Astrocyte (in vitro differentiated cells and primary cell): ENCODE measurements at regions not wholly inside any gene's neighbourhood (a gene's known extent, or its start where the extent isn't known, plus 50 kb on each side); places are given as distances from the start of the nearest gene placed in this dataset.

Experiments used
- DNase-seq: peaks from one replicate; pipeline ENCODE4 v3.0.0-alpha.2; 2010; ENCODE audit warnings: low read depth
- FAIRE-seq: peaks from 2 replicates; lab custom pipeline; 2011; peaks lifted over from hg19 to GRCh38; lab: Jason Lieb, UNC
- H2AFZ ChIP-seq: 2 replicates; pipeline ENCODE4 v1.6.0; 2012; ENCODE audit warnings: low read depth, low read length, inconsistent platforms
- H3K27ac ChIP-seq: 2 replicates; pipeline ENCODE4 v1.5.1; 2011; ENCODE audit warnings: low read depth, low read length, inconsistent platforms
- H3K27me3 ChIP-seq: 2 replicates; pipeline ENCODE4 v1.6.0; 2011; ENCODE audit warnings: low read length, inconsistent platforms; ENCODE audit not compliant: insufficient read depth
- H3K36me3 ChIP-seq: 2 replicates; pipeline ENCODE4 v1.5.1; 2011; ENCODE audit warnings: low read length, inconsistent platforms; ENCODE audit not compliant: insufficient read depth
- H3K4me1 ChIP-seq: 2 replicates; pipeline ENCODE4 v1.5.1; 2011; ENCODE audit warnings: low read length, inconsistent platforms; ENCODE audit not compliant: insufficient read depth
- H3K4me2 ChIP-seq: 2 replicates; pipeline ENCODE4 v1.6.0; 2012; ENCODE audit warnings: low read length, inconsistent platforms
- H3K4me3 ChIP-seq: 2 replicates; pipeline ENCODE4 v1.5.1; 2011; ENCODE audit warnings: low read depth, mild to moderate bottlenecking, low read length, inconsistent platforms; ENCODE audit not compliant: insufficient read depth
- H3K79me2 ChIP-seq: 2 replicates; pipeline ENCODE4 v1.6.0; 2012; ENCODE audit warnings: mild to moderate bottlenecking, low read length, inconsistent platforms; ENCODE audit not compliant: insufficient read depth
- H3K9ac ChIP-seq: 2 replicates; pipeline ENCODE4 v1.6.0; 2012; ENCODE audit warnings: mild to moderate bottlenecking, low read length, inconsistent platforms
- H3K9me3 ChIP-seq: 2 replicates; pipeline ENCODE4 v1.5.1; 2012; ENCODE audit warnings: low read depth, mild to moderate bottlenecking, low read length, inconsistent platforms; ENCODE audit not compliant: insufficient read depth
- H4K20me1 ChIP-seq: 2 replicates; pipeline ENCODE4 v1.6.0; 2012; ENCODE audit warnings: low read length, inconsistent platforms; ENCODE audit not compliant: insufficient read depth
- H3K27ac Mint-ChIP-seq: one replicate; pipeline ENCODE4 v1.8.0; 2021; ENCODE audit warnings: mild to moderate bottlenecking, mixed read lengths; ENCODE audit not compliant: unreplicated experiment
- H3K27me3 Mint-ChIP-seq: one replicate; pipeline ENCODE4 v1.8.0; 2021; ENCODE audit warnings: low read depth, mixed read lengths; ENCODE audit not compliant: unreplicated experiment
- H3K36me3 Mint-ChIP-seq: one replicate; pipeline ENCODE4 v1.8.0; 2021; ENCODE audit warnings: low read depth, mixed read lengths; ENCODE audit not compliant: unreplicated experiment
- H3K4me1 Mint-ChIP-seq: one replicate; pipeline ENCODE4 v1.8.0; 2021; ENCODE audit warnings: low read depth, mixed read lengths; ENCODE audit not compliant: unreplicated experiment
- H3K4me3 Mint-ChIP-seq: one replicate; pipeline ENCODE4 v1.8.0; 2021; ENCODE audit warnings: mild to moderate bottlenecking, moderate library complexity, mixed read lengths; ENCODE audit not compliant: unreplicated experiment
- H3K9me3 Mint-ChIP-seq: one replicate; pipeline ENCODE4 v1.8.0; 2021; ENCODE audit warnings: mild to moderate bottlenecking, mixed read lengths; ENCODE audit not compliant: unreplicated experiment
- EZH2 ChIP-seq: IDR thresholded peaks from 2 replicates; pipeline ENCODE4 v1.6.1; 2012; ENCODE audit warnings: mild to moderate bottlenecking, low read length, inconsistent platforms; ENCODE audit not compliant: insufficient read depth
- TF ChIP-seq, protein P1 (sequence below): IDR thresholded peaks from 2 replicates; pipeline ENCODE4 v1.5.1; 2011; ENCODE audit warnings: low read depth, mild to moderate bottlenecking, inconsistent platforms, low read length, moderate library complexity; ENCODE audit not compliant: insufficient read depth

DNA sequence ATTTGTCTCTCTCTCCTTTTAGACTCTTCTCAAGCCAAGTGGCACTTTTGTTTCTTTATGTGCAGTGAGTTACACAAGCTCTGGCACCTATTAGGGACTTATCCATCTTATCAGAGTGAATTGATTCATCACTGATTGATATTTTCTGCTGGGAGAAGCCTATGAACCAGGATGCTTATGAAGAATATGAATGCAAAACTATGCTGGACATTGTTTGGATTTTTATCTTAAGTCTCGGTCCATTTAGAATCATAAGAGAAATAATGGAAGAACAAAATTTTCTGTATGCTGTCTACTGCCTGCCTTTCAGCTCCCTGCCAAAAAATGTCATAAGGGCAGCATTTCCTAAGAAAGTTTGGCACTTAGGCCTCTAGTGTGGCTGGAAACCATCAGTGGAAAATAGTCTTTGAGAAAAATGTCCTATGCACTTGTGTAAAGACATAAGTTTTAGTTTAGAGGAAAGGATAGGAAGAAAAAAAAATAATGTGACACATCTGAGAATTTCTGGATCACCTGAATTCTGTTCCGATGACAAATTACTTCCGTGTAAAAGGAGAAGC lies 365.7 kb upstream of the MAD2L1 start:
- FAIRE-seq: no peak
- no peaks in the 10 kb centered on the region for H3K4me1 Mint-ChIP-seq

DNA sequence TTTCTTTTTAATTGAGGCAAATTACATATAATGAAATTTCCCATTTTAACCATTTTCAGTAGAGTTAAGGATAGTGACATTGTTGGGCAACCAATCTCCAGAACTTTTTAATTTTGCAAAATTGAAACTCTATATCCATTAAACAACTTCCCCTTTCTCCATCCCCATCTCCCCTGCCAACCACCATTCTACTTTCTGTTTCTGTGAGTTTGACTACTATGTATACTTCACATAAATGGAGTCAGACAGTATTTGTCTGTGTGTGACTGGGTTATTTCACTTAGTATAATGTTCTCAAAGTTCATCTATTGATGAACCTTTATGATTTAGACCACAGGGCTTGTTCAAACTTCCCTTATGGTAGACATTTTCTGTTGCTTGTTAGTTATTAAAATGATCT lies 364.5 kb upstream of the MAD2L1 start:
- H3K4me1 Mint-ChIP-seq: no peaks in the 10 kb centered on the region

More for the DNA sequence above, 365.7 kb upstream of the MAD2L1 start:
- Mint-ChIP-seq H3K4me3 (no peak overlapping the region), H3K27me3 (no peaks in the 10 kb centered on the region), H3K27ac (no peak overlapping the region), H3K36me3 (no peaks in the 10 kb centered on the region), H3K9me3 (no peaks in the 10 kb centered on the region)
- no peaks in the 10 kb centered on the region for H3K9me3 ChIP-seq
- H3K27me3 ChIP-seq: no peaks in the 10 kb centered on the region
- no peak overlapping the region for H3K4me3 ChIP-seq
- no peaks in the 10 kb centered on the region for H4K20me1 ChIP-seq
- no peaks in the 10 kb centered on the region for H3K79me2 ChIP-seq
- H3K4me2 ChIP-seq: no peak overlapping the region
- H3K36me3 ChIP-seq: no peaks in the 10 kb centered on the region
- H2AFZ ChIP-seq: no peak overlapping the region
- no peak overlapping the region for H3K27ac ChIP-seq
- H3K4me1 ChIP-seq: no peaks in the 10 kb centered on the region
- no peak for DNase-seq
- TF ChIP-seq EZH2: no peak
- TF ChIP-seq, protein P1, sequence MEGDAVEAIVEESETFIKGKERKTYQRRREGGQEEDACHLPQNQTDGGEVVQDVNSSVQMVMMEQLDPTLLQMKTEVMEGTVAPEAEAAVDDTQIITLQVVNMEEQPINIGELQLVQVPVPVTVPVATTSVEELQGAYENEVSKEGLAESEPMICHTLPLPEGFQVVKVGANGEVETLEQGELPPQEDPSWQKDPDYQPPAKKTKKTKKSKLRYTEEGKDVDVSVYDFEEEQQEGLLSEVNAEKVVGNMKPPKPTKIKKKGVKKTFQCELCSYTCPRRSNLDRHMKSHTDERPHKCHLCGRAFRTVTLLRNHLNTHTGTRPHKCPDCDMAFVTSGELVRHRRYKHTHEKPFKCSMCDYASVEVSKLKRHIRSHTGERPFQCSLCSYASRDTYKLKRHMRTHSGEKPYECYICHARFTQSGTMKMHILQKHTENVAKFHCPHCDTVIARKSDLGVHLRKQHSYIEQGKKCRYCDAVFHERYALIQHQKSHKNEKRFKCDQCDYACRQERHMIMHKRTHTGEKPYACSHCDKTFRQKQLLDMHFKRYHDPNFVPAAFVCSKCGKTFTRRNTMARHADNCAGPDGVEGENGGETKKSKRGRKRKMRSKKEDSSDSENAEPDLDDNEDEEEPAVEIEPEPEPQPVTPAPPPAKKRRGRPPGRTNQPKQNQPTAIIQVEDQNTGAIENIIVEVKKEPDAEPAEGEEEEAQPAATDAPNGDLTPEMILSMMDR: no peak
- no peak overlapping the region for H3K9ac ChIP-seq

DNA sequence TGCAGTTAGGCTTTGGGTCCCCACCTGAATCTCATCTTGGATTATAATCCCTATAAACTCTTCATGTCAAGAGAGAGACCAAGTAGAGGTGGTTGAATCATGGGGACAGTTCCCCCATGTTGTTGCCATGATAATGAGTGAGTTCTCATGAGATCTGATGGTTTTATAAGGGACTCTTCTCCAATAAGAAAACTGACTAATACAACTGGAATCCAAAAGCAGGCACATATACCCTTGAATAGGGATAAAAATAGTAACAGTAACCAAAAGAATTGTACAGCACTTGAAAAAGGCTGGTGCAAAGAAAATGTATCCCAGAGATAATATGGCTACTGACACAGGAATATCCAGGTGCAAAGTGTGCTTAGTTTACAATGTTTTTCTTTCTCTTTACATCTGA lies 351.5 kb upstream of the MAD2L1 start:
- FAIRE-seq: no peak

More for the DNA sequence above, 364.5 kb upstream of the MAD2L1 start:
- DNase-seq (no peak), FAIRE-seq (no peak)
- no peak overlapping the region for H2AFZ ChIP-seq
- Mint-ChIP-seq H3K36me3 (no peaks in the 10 kb centered on the region), H3K4me3 (no peak overlapping the region), H3K27me3 (no peaks in the 10 kb centered on the region), H3K27ac (no peak overlapping the region), H3K9me3 (no peaks in the 10 kb centered on the region)
- H3K4me2 ChIP-seq: no peak overlapping the region
- no peaks in the 10 kb centered on the region for H3K4me1 ChIP-seq
- H3K4me3 ChIP-seq: no peak overlapping the region
- TF ChIP-seq EZH2: no peak
- TF ChIP-seq, protein P1: no peak
- H3K27ac ChIP-seq: no peak overlapping the region
- H3K27me3 ChIP-seq: no peaks in the 10 kb centered on the region
- H4K20me1 ChIP-seq: no peaks in the 10 kb centered on the region
- H3K9me3 ChIP-seq: no peaks in the 10 kb centered on the region
- no peaks in the 10 kb centered on the region for H3K36me3 ChIP-seq
- no peaks in the 10 kb centered on the region for H3K79me2 ChIP-seq
- H3K9ac ChIP-seq: no peak overlapping the region

More for the DNA sequence above, 351.5 kb upstream of the MAD2L1 start:
- Mint-ChIP-seq H3K27me3 (no peaks in the 10 kb centered on the region), H3K9me3 (peaks cover 6% of the 10 kb centered on the region), H3K4me3 (no peak overlapping the region), H3K36me3 (no peaks in the 10 kb centered on the region), H3K27ac (no peak overlapping the region), H3K4me1 (no peaks in the 10 kb centered on the region)
- Histone ChIP-seq H3K4me1 (no peaks in the 10 kb centered on the region), H3K4me3 (no peak overlapping the region), H3K36me3 (no peaks in the 10 kb centered on the region), H3K27me3 (no peaks in the 10 kb centered on the region), H2AFZ (no peak overlapping the region), H3K79me2 (no peaks in the 10 kb centered on the region), H3K9me3 (no peaks in the 10 kb centered on the region), H4K20me1 (no peaks in the 10 kb centered on the region), H3K27ac (no peak overlapping the region), H3K4me2 (no peak overlapping the region), H3K9ac (no peak overlapping the region)
- DNase-seq: peak; percentile 1
- no peak for TF ChIP-seq EZH2
- TF ChIP-seq, protein P1: no peak
